ENCODE measurements at regions not wholly inside any gene's neighbourhood (a gene's known extent, or its start where the extent isn't known, plus 50 kb on each side); places are given as distances from the start of the nearest gene placed in this dataset.
A peak's percentile ranks its signal among the peaks of the same experiment; 100 is the strongest.

DNA sequence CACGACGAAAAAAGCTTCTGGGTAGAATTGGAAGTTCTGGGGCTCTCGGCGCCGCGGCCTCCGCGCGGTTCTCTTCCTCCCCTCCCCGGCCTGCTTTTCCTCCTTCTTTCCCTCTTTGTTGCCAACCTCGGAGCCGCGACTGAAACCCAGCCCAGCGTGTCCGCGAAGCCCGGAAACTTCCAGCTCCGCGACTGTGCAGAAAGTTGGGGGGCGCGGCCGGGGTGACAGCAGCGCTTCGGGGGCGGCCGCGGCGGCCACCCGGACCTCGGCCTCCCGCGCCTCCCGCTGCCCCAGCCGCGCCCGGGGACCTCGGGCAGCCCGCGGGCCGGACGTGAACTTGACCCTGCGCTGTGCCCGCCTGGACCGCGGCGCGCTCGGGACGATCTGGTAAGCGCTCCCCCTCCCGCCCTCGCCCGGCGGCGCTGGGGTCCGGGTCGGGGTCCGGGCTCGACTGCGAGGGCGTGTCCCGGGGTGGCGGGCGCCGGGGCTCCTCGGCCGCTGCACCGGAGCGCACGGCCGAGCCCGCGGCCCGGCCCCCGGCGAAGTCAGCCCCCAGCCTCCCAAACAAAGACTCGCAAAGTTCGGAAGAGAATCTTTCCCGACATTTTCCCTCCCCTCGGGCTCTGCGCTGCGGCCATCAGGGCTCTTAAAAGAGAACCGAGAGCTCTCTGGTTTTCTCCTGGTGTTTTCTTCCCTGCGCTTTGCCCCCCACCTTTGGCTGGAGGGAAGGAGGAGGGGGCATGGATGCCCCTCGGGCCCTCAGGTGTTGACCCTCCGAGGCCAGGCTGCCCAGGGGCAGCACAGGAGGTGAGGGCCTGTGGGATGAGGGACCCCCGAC is 67.9 kb upstream of the WNT7B start:
- TF ChIP-seq CTCF (IDR thresholded peaks at IDR 0.05) (no peak), POLR2A (IDR thresholded peaks at IDR 0.05) (peak in 1 of 2 donors; percentile 64)

Measured in thyroid gland (tissue), 4 donors.